Stimulated activated CD4-positive, alpha-beta T cell treated with anti-CD3 and anti-CD28 coated beads, TNF-alpha, amount 100 ng/mL, for 24 hours (primary cell): ENCODE measurements at regions not wholly inside any gene's neighbourhood (a gene's known extent, or its start where the extent isn't known, plus 50 kb on each side); places are given as distances from the start of the nearest gene placed in this dataset.

Experiments used
- DNase-seq, 3 experiments: peaks; one replicate each; pipeline ENCODE4 v3.0.0-alpha.2; 2020; ENCODE audit warnings: low read depth in 3 of 3

GRCh38 chr5:53364061-53364460 is 116.4 kb upstream of the FST start:
- DNase-seq: no peak

GRCh38 chr5:53366245-53366644 is 114.2 kb upstream of the FST start:
- no peak for DNase-seq

GRCh38 chr5:53367727-53368126 is 112.7 kb upstream of the FST start:
- no peak for DNase-seq

GRCh38 chr5:53368516-53368915 is 111.9 kb upstream of the FST start:
- no peak for DNase-seq

- DNase-seq: no peak
Observed at GRCh38 chr5:53368966-53369605, 111.3 kb upstream of the FST start.

- DNase-seq: no peak
Observed at GRCh38 chr5:53369681-53370080, 110.7 kb upstream of the FST start.

- no peak for DNase-seq
Observed at GRCh38 chr5:53373451-53374158, 106.8 kb upstream of the FST start.

- DNase-seq: no peak
Observed at GRCh38 chr5:53376853-53377252, 103.6 kb upstream of the FST start.

- DNase-seq: no peak
Observed at GRCh38 chr5:53378190-53378589, 102.2 kb upstream of the FST start.

GRCh38 chr5:53378590-53379247 is 101.7 kb upstream of the FST start:
- no peak for DNase-seq

GRCh38 chr5:53386341-53386740 is 94.1 kb upstream of the FST start:
- DNase-seq: no peak

- no peak for DNase-seq
Observed at GRCh38 chr5:53389093-53389492, 91.3 kb upstream of the FST start.

GRCh38 chr5:53392073-53392472 is 88.4 kb upstream of the FST start:
- no peak for DNase-seq

- no peak for DNase-seq
Observed at GRCh38 chr5:53394808-53395207, 85.6 kb upstream of the FST start.

- DNase-seq: no peak
Observed at GRCh38 chr5:53397141-53397757, 83.2 kb upstream of the FST start.

GRCh38 chr5:53397845-53398244 is 82.6 kb upstream of the FST start:
- DNase-seq: no peak

GRCh38 chr5:53399926-53400697 is 80.3 kb upstream of the FST start:
- no peak for DNase-seq

- no peak for DNase-seq
Observed at GRCh38 chr5:53403291-53403690, 77.1 kb upstream of the FST start.

- no peak for DNase-seq
Observed at GRCh38 chr5:53403758-53404157, 76.7 kb upstream of the FST start.

GRCh38 chr5:53405396-53405795 is 75.0 kb upstream of the FST start:
- DNase-seq: no peak

- no peak for DNase-seq
Observed at GRCh38 chr5:53406630-53407316, 73.7 kb upstream of the FST start.
